HUES64 (cell line): ENCODE measurements at regions not wholly inside any gene's neighbourhood (a gene's known extent, or its start where the extent isn't known, plus 50 kb on each side); places are given as distances from the start of the nearest gene placed in this dataset.

Source experiments
- H3K27ac ChIP-seq: 2 replicates; pipeline ENCODE4 v1.7.0; 2013; ENCODE audit warnings: low read depth, low read length, inconsistent platforms
- H3K27me3 ChIP-seq: 2 replicates; pipeline ENCODE4 v1.6.1; 2013; ENCODE audit warnings: mild to moderate bottlenecking, low read length; ENCODE audit not compliant: insufficient read depth
- H3K36me3 ChIP-seq: 2 replicates; pipeline ENCODE4 v1.6.1; 2013; ENCODE audit warnings: mild to moderate bottlenecking, low read length; ENCODE audit not compliant: insufficient read depth
- H3K4me1 ChIP-seq: 2 replicates; pipeline ENCODE4 v1.6.1; 2013; ENCODE audit warnings: mild to moderate bottlenecking, low read length, moderate library complexity; ENCODE audit not compliant: insufficient read depth
- H3K4me3 ChIP-seq: 2 replicates; pipeline ENCODE4 v1.5.1; 2013; ENCODE audit warnings: mild to moderate bottlenecking, low read length, moderate library complexity
- H3K9ac ChIP-seq: 2 replicates; pipeline ENCODE4 v1.6.1; 2013; ENCODE audit warnings: mild to moderate bottlenecking, low read depth, low read length
- H3K9me3 ChIP-seq: 2 replicates; pipeline ENCODE4 v1.6.1; 2013; ENCODE audit warnings: low read depth, low read length; ENCODE audit not compliant: insufficient read depth
- WGBS: fragments of 150-250, 120-280 bp; methylation state at CpG from one replicate; pipeline ENCODE4 v1.1.7; 2013; ENCODE audit warnings: missing lambda C conversion rate; 5-methylcytosine and 5-hydroxymethylcytosine counted together

- H3K4me3 ChIP-seq: no peak overlapping the region
- H3K9me3 ChIP-seq: no peaks in the 10 kb centered on the region
- no peak overlapping the region for H3K9ac ChIP-seq
- no peaks in the 10 kb centered on the region for H3K27me3 ChIP-seq
- no peak overlapping the region for H3K27ac ChIP-seq
- no peaks in the 10 kb centered on the region for H3K36me3 ChIP-seq
- H3K4me1 ChIP-seq: peaks cover 8% of the 10 kb centered on the region; the same call in 1 of the 2 replicates
- WGBS: 93% methylated on average over 11 of the region's 11 CpGs
Observed at GRCh38 chr18:76699923-76700322, 122.4 kb upstream of the ZNF236 start.

- H3K4me1 ChIP-seq: peaks cover 8% of the 10 kb centered on the region; the same call in 1 of the 2 replicates
- H3K4me3 ChIP-seq: no peak overlapping the region
- no peak overlapping the region for H3K9ac ChIP-seq
- H3K27me3 ChIP-seq: no peaks in the 10 kb centered on the region
- no peaks in the 10 kb centered on the region for H3K9me3 ChIP-seq
- 71% methylated on average over 13 of the region's 13 CpGs for WGBS
- no peak overlapping the region for H3K27ac ChIP-seq
- no peaks in the 10 kb centered on the region for H3K36me3 ChIP-seq
Observed at GRCh38 chr18:76697441-76697901, 124.9 kb upstream of the ZNF236 start.

GRCh38 chr18:76691800-76692199, 130.6 kb upstream of the ZNF236 start:
- Histone ChIP-seq H3K36me3 (no peaks in the 10 kb centered on the region), H3K4me3 (no peak overlapping the region), H3K4me1 (peaks cover 5% of the 10 kb centered on the region), H3K9ac (no peak overlapping the region), H3K27ac (no peak overlapping the region), H3K9me3 (no peaks in the 10 kb centered on the region), H3K27me3 (no peaks in the 10 kb centered on the region)
- WGBS: 70% methylated on average over 6 of the region's 7 CpGs

- H3K4me3 ChIP-seq: no peak overlapping the region
- H3K27me3 ChIP-seq: no peaks in the 10 kb centered on the region
- H3K9ac ChIP-seq: no peak overlapping the region
- 83% methylated on average over 7 of the region's 7 CpGs for WGBS
- no peaks in the 10 kb centered on the region for H3K9me3 ChIP-seq
- H3K27ac ChIP-seq: no peak overlapping the region
- peaks cover 7% of the 10 kb centered on the region for H3K4me1 ChIP-seq
- no peaks in the 10 kb centered on the region for H3K36me3 ChIP-seq
Observed at GRCh38 chr18:76689646-76690264, 132.6 kb upstream of the ZNF236 start.

GRCh38 chr18:76688724-76689472, 133.5 kb upstream of the ZNF236 start:
- H3K9me3 ChIP-seq: no peaks in the 10 kb centered on the region

GRCh38 chr18:76687304-76687962, 134.9 kb upstream of the ZNF236 start:
- no peak overlapping the region for H3K4me3 ChIP-seq
- 68% methylated on average over 10 of the region's 10 CpGs for WGBS
- H3K9me3 ChIP-seq: no peaks in the 10 kb centered on the region
- H3K4me1 ChIP-seq: peaks cover 7% of the 10 kb centered on the region
- H3K27me3 ChIP-seq: no peaks in the 10 kb centered on the region
- no peak overlapping the region for H3K9ac ChIP-seq
- no peaks in the 10 kb centered on the region for H3K36me3 ChIP-seq
- peak overlapping the region; percentile 83 for H3K27ac ChIP-seq

More at GRCh38 chr18:76688724-76689472, 133.5 kb upstream of the ZNF236 start:
- Histone ChIP-seq H3K27ac (no peak overlapping the region), H3K9ac (no peak overlapping the region), H3K27me3 (no peaks in the 10 kb centered on the region), H3K4me3 (no peak overlapping the region), H3K4me1 (peaks cover 7% of the 10 kb centered on the region), H3K36me3 (no peaks in the 10 kb centered on the region)
- WGBS: 86% methylated on average over 15 of the region's 15 CpGs

- H3K9me3 ChIP-seq: no peaks in the 10 kb centered on the region
- 31% methylated on average over 11 of the region's 11 CpGs for WGBS
- no peaks in the 10 kb centered on the region for H3K27me3 ChIP-seq
- H3K9ac ChIP-seq: no peak overlapping the region
- H3K4me1 ChIP-seq: peaks cover 7% of the 10 kb centered on the region
- H3K36me3 ChIP-seq: no peaks in the 10 kb centered on the region
- peak overlapping the region; percentile 83 for H3K27ac ChIP-seq
- H3K4me3 ChIP-seq: no peak overlapping the region
Observed at GRCh38 chr18:76686737-76687231, 135.6 kb upstream of the ZNF236 start.

GRCh38 chr18:76685860-76686259, 136.5 kb upstream of the ZNF236 start:
- Histone ChIP-seq H3K27ac (no peak overlapping the region), H3K27me3 (no peaks in the 10 kb centered on the region), H3K4me1 (peaks cover 7% of the 10 kb centered on the region), H3K9me3 (no peaks in the 10 kb centered on the region), H3K9ac (no peak overlapping the region), H3K36me3 (no peaks in the 10 kb centered on the region), H3K4me3 (no peak overlapping the region)
- 93% methylated on average over 8 of the region's 8 CpGs for WGBS

GRCh38 chr18:76685402-76685801, 137.0 kb upstream of the ZNF236 start:
- no peaks in the 10 kb centered on the region for H3K27me3 ChIP-seq
- H3K9ac ChIP-seq: no peak overlapping the region
- no peaks in the 10 kb centered on the region for H3K36me3 ChIP-seq
- H3K4me3 ChIP-seq: no peak overlapping the region
- H3K9me3 ChIP-seq: no peaks in the 10 kb centered on the region
- WGBS: 86% methylated on average over 7 of the region's 7 CpGs
- peaks cover 7% of the 10 kb centered on the region for H3K4me1 ChIP-seq
- H3K27ac ChIP-seq: no peak overlapping the region

GRCh38 chr18:76684265-76684664, 138.1 kb upstream of the ZNF236 start:
- H3K27me3 ChIP-seq: no peaks in the 10 kb centered on the region

GRCh38 chr18:76679945-76680344, 142.4 kb upstream of the ZNF236 start:
- H3K4me1 ChIP-seq: peaks cover 4% of the 10 kb centered on the region; the same call in 1 of the 2 replicates
- 79% methylated on average over 8 of the region's 8 CpGs for WGBS
- H3K27me3 ChIP-seq: no peaks in the 10 kb centered on the region
- H3K36me3 ChIP-seq: no peaks in the 10 kb centered on the region
- no peak overlapping the region for H3K9ac ChIP-seq
- no peaks in the 10 kb centered on the region for H3K9me3 ChIP-seq
- H3K4me3 ChIP-seq: no peak overlapping the region
- H3K27ac ChIP-seq: peak overlapping the region; percentile 51; the same call in 1 of the 2 replicates

More at GRCh38 chr18:76684265-76684664, 138.1 kb upstream of the ZNF236 start:
- Histone ChIP-seq H3K9ac (no peak overlapping the region), H3K36me3 (no peaks in the 10 kb centered on the region), H3K27ac (no peak overlapping the region), H3K4me3 (no peak overlapping the region), H3K9me3 (no peaks in the 10 kb centered on the region), H3K4me1 (peaks cover 11% of the 10 kb centered on the region)
- WGBS: 92% methylated on average over 16 of the region's 16 CpGs
